ENCODE measurements at regions not wholly inside any gene's neighbourhood (a gene's known extent, or its start where the extent isn't known, plus 50 kb on each side); places are given as distances from the start of the nearest gene placed in this dataset.

- no peak for TF ChIP-seq CTCF (IDR thresholded peaks at IDR 0.05)
- TF ChIP-seq EZH2 (IDR thresholded peaks at IDR 0.05; ENCODE audit: borderline replicate concordance, insufficient read depth, low read depth, low read length, poor library complexity, severe bottlenecking): no peak
Measured at GRCh38 chr4:136571315-136571714, 961.0 kb downstream of the PCDH18 start.
